PC-3 (cell line): ENCODE measurements at regions not wholly inside any gene's neighbourhood (a gene's known extent, or its start where the extent isn't known, plus 50 kb on each side); places are given as distances from the start of the nearest gene placed in this dataset.

ENCODE experiments used
- ATAC-seq: fragments of 200-7000 bp; cut with Tn5 transposase; 2 replicates; pipeline ENCODE4 v1.9.1; 2020; ENCODE audit warnings: mild to moderate bottlenecking, moderate library complexity
- BruUV-seq: library from RNA; stranded (reverse); fragments of 400-500 nt; replicated peaks from 2 replicates; lab custom pipeline; 2021; lab: Mats Ljungman, UMichigan
- CTCF ChIA-PET: fragments of 300-600 bp; sonication (Branson Sonifier 250); formaldehyde crosslinking; loops from one replicate; lab custom pipeline; 2022; ENCODE audit warnings: antibody characterized with exemption; lab: Charles Lee
- POLR2A ChIA-PET: fragments of 300-600 bp; sonication (Branson Sonifier 250); formaldehyde crosslinking; loops from one replicate; lab custom pipeline; 2022; ENCODE audit warnings: antibody characterized with exemption; ENCODE audit not compliant: unreplicated experiment; lab: Charles Lee
- DNase-seq: peaks from one replicate; pipeline ENCODE4 v3.0.0-alpha.2; 2015
- H2AFZ ChIP-seq: fragments of 300-600 bp; sonication (generic); 2 replicates; pipeline ENCODE4 v1.6.0; 2016; ENCODE audit warnings: antibody characterized with exemption, low read length
- H3F3A ChIP-seq: fragments of 300-600 bp; sonication (generic); one replicate; pipeline ENCODE4 v1.6.0; 2017; ENCODE audit warnings: antibody characterized with exemption, low read length, control low read depth, mild to moderate bottlenecking; ENCODE audit not compliant: unreplicated experiment
- H3K27ac ChIP-seq: fragments of 300-600 bp; sonication (generic); 2 replicates; pipeline ENCODE4 v1.5.1; 2016; ENCODE audit warnings: mild to moderate bottlenecking, low read length
- H3K27me3 ChIP-seq: fragments of 300-600 bp; sonication (generic); 2 replicates; pipeline ENCODE4 v1.6.1; 2016; ENCODE audit warnings: low read length, mixed read lengths
- H3K36me3 ChIP-seq: fragments of 300-600 bp; sonication (generic); 2 replicates; pipeline ENCODE4 v1.6.1; 2016; ENCODE audit warnings: low read depth, mixed run types, low read length, mixed read lengths
- H3K4me1 ChIP-seq: fragments of 300-600 bp; sonication (generic); 2 replicates; pipeline ENCODE4 v1.5.1; 2016; ENCODE audit warnings: low read length; ENCODE audit not compliant: insufficient read depth
- H3K4me2 ChIP-seq: fragments of 300-600 bp; sonication (generic); 2 replicates; pipeline ENCODE4 v1.6.0; 2016; ENCODE audit warnings: low read length
- H3K4me3 ChIP-seq: fragments of 300-600 bp; sonication (generic); 2 replicates; pipeline ENCODE4 v1.5.1; 2016; ENCODE audit warnings: mild to moderate bottlenecking, low read length, mixed read lengths
- H3K79me2 ChIP-seq: fragments of 300-600 bp; sonication (generic); 2 replicates; pipeline ENCODE4 v1.6.1; 2017; ENCODE audit warnings: low read length, mixed read lengths
- H3K9ac ChIP-seq: fragments of 300-600 bp; sonication (generic); 2 replicates; pipeline ENCODE4 v1.6.0; 2016; ENCODE audit warnings: mild to moderate bottlenecking, low read length
- H3K9me2 ChIP-seq: fragments of 300-600 bp; sonication (generic); replicated peaks from 2 replicates; pipeline ENCODE4 v1.6.1; 2016; ENCODE audit warnings: mixed run types, low read length, mixed read lengths
- H3K9me3 ChIP-seq: fragments of 300-600 bp; sonication (generic); 2 replicates; pipeline ENCODE4 v1.6.1; 2016; ENCODE audit warnings: low read length, mixed read lengths
- H4K20me1 ChIP-seq: fragments of 300-600 bp; sonication (generic); 2 replicates; pipeline ENCODE4 v1.6.1; 2016; ENCODE audit warnings: low read length, mixed read lengths
- CTCF ChIP-seq: fragments of 300-600 bp; sonication (generic); conservative IDR thresholded peaks from 2 replicates; pipeline ENCODE4 v1.5.1; 2017; ENCODE audit warnings: antibody characterized with exemption, low read depth, mild to moderate bottlenecking, low read length
- EZH2 ChIP-seq: fragments of 300-600 bp; sonication (generic); IDR thresholded peaks from one replicate; pipeline ENCODE4 v1.6.1; 2017; ENCODE audit warnings: antibody characterized with exemption, mild to moderate bottlenecking, low read length; ENCODE audit not compliant: unreplicated experiment
- EZH2phosphoT487 ChIP-seq: fragments of 300-600 bp; sonication (generic); IDR thresholded peaks from 2 replicates; pipeline ENCODE4 v1.6.1; 2018; ENCODE audit warnings: mild to moderate bottlenecking, antibody characterized with exemption, low read length, borderline replicate concordance
- intact Hi-C: fragments of 100-400 bp; cut with micrococcal nuclease; formaldehyde crosslinking; loops from 2 replicates; pipeline ENCODE4 v1.9.0; 2023

- ChIA-PET POLR2A (no interaction called here), CTCF (no interaction called here)
- ATAC-seq (peak; percentile 27; the same call in 1 of the 2 replicates), DNase-seq (no peak)
- Histone ChIP-seq H3K4me1 (peaks cover 12% of the 10 kb centered on the region; the same call in 1 of the 2 replicates), H3K9me2 (no peaks in the 10 kb centered on the region), H3K79me2 (no peaks in the 10 kb centered on the region), H3K4me2 (peak overlapping the region; percentile 27; the same call in 1 of the 2 replicates), H3K9ac (no peak overlapping the region), H3K4me3 (no peak overlapping the region), H3K36me3 (no peaks in the 10 kb centered on the region), H3F3A (no peaks in the 10 kb centered on the region), H3K27ac (no peak overlapping the region), H3K27me3 (no peaks in the 10 kb centered on the region), H2AFZ (no peak overlapping the region), H4K20me1 (no peaks in the 10 kb centered on the region), H3K9me3 (no peaks in the 10 kb centered on the region)
- intact Hi-C loops = no loop called here
- no TSS peak for BruUV-seq
- TF ChIP-seq EZH2phosphoT487 (no peak), EZH2 (no peak), CTCF (no peak)
These were observed 190.8 kb downstream of the TENT5A start for GRCh38 chr6:81561731-81562130.

GRCh38 chr6:81561071-81561564, 191.4 kb downstream of the TENT5A start:
- Histone ChIP-seq H2AFZ (no peak overlapping the region), H3K4me2 (no peak overlapping the region), H3K27me3 (no peaks in the 10 kb centered on the region), H3K4me3 (no peak overlapping the region), H3K4me1 (peaks cover 12% of the 10 kb centered on the region; the same call in 1 of the 2 replicates), H3K9ac (no peak overlapping the region), H4K20me1 (no peaks in the 10 kb centered on the region), H3K36me3 (no peaks in the 10 kb centered on the region), H3K27ac (no peak overlapping the region), H3K79me2 (no peaks in the 10 kb centered on the region), H3F3A (no peaks in the 10 kb centered on the region), H3K9me2 (no peaks in the 10 kb centered on the region), H3K9me3 (no peaks in the 10 kb centered on the region)
- no TSS peak for BruUV-seq
- intact Hi-C loops = no loop called here
- TF ChIP-seq EZH2phosphoT487 = no peak
- no peak for TF ChIP-seq EZH2
- no peak for TF ChIP-seq CTCF
- ChIA-PET CTCF (no interaction called here), POLR2A (no interaction called here)
- ATAC-seq (no peak; the same call in 1 of the 2 replicates), DNase-seq (no peak)

- H3K27ac ChIP-seq = no peak overlapping the region
- BruUV-seq = no TSS peak
- ChIA-PET POLR2A (no interaction called here), CTCF (no interaction called here)
- peaks cover 12% of the 10 kb centered on the region; the same call in 1 of the 2 replicates for H3K4me1 ChIP-seq
- no peak overlapping the region for H3K4me2 ChIP-seq
- H3K36me3 ChIP-seq = no peaks in the 10 kb centered on the region
- no peaks in the 10 kb centered on the region for H3F3A ChIP-seq
- H4K20me1 ChIP-seq = no peaks in the 10 kb centered on the region
- H3K79me2 ChIP-seq = no peaks in the 10 kb centered on the region
- intact Hi-C loops = no loop called here
- H3K4me3 ChIP-seq = no peak overlapping the region
- ATAC-seq (no peak), DNase-seq (no peak)
- TF ChIP-seq EZH2 (no peak), EZH2phosphoT487 (no peak)
- no peaks in the 10 kb centered on the region for H3K9me2 ChIP-seq
- H3K27me3 ChIP-seq = no peaks in the 10 kb centered on the region
- no peak overlapping the region for H2AFZ ChIP-seq
- no peak overlapping the region for H3K9ac ChIP-seq
- H3K9me3 ChIP-seq = no peaks in the 10 kb centered on the region
These were observed 194.7 kb downstream of the TENT5A start for GRCh38 chr6:81557811-81558210.
